HK-2 (cell line): ENCODE measurements at regions not wholly inside any gene's neighbourhood (a gene's known extent, or its start where the extent isn't known, plus 50 kb on each side); places are given as distances from the start of the nearest gene placed in this dataset.
"Not testable (repeated sequence)": the region's sequence is repeated elsewhere in the genome, so short reads cannot be mapped to it uniquely, and the experiment has no call there.

Experiments used
- DNase-seq: peaks from one replicate; pipeline ENCODE4 v3.0.0-alpha.2; 2018; ENCODE audit not compliant: unreplicated experiment

- DNase-seq = no peak
These were observed 52.2 kb downstream of the CALML3 start for GRCh38 chr10:5576780-5577624.

DNA sequence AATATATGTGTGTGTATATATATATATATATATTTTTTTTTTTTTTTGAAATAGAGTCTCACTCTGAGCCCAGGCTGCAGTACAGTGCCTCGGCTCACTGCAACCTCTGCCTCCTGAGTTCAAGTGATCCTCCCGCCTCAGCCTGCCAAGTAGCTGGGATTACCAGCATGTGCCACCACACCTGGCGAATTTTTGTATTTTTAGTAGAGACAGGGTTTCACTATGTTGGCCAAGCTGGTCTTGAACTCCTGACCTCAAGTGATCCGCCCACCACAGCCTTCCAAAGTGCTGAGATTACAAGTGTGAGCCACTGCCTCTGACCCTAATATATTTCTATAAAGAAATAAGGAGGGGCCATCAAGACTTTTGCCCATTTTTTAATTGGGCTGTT is 55.3 kb downstream of the CALML3 start:
- not testable (repeated sequence) for DNase-seq

DNA sequence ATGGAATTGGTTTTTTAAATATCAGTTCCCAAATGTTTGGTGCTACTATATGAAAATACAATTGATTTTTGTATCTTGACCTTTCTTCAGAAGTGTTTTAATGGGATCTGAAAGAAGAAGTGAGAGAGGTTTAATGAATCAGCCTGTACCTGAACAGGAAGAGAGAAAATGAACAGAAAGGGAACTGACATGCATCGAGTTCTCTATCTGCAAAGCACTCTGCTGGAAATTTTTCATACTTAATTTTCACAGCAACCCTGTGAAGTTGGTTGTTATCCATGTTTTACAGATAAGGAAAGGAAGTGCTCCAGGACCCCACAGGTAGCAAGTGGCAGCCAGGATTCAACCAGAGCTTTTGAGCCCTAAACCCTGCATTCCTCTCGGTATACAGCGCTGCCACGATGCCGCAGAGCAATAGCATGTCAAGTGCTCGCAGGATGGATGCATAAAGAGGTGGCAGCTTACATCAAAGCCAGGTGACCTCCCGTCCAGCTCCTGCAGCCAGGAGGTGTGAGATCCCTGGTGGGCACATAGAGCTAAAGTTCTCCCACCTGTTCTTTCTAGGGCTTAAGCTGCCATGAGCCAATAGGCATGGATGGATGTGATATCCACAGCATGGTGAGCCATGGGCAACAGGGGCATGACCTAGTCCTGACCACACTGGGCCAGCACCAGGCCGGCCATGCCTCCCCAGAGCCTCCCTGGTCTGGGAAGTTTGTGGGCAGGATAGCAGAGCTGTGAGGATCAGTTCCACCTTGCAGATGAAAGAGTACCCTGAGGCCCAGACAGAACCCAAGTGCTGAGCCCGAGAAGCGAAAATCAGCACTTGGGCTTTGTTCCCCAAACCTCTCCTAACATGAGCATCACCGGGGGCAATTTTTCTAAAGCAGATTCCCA is 57.2 kb downstream of the CALML3 start:
- no peak for DNase-seq

- DNase-seq = no peak
These were observed 58.0 kb downstream of the CALML3 start for GRCh38 chr10:5582736-5583135.

GRCh38 chr10:5583525-5584175 is 58.9 kb downstream of the CALML3 start:
- DNase-seq = peak; percentile 37

GRCh38 chr10:5584895-5585516 is 60.2 kb downstream of the CALML3 start:
- DNase-seq = peak; percentile 38

GRCh38 chr10:5585517-5586206 is 60.9 kb downstream of the CALML3 start:
- no peak for DNase-seq

DNA sequence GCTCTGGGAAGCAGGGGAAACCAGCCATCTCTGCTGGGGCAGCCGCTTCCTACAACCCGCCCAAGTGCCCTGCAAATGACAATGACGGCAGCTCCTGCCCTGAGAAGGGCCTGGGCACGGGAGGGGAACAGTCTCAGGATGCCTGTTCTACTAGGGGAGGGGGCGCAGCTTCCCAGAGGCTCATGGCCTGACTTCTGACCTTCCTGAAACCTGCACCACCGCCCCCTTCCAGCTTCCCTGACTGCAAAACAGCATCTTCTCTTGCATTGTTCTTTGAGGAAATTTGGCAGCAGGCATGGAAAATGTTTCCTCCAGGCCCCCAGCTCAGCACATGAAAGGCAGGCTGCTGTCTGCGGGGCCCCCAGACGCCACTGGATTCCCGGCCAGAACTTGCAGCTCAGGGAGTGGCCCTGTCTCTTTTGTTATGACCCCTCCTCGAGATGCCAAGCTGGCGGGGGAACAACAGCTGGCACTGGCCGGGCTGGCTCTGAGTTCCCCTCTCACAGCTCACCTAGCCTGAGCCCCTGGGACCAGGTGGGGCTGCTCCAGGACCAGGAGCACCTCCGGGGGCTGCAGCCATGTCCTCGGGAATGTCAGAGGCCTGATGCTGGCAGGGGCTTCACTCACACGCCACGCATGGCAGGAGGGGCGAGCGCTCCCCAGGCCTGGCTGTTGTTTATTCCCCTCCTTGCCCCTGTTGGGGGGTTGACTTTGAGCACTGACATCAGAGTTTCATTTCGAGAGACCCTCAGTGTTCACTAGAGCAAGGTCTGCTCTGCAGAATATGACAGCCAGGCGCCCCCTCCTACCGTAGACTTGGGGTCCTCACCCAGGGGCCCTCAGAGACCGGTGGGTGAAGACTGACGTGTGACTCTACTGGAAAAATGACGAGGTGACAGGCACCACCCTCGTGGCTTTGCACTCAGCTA is 62.7 kb downstream of the CALML3 start:
- DNase-seq = no peak

DNA sequence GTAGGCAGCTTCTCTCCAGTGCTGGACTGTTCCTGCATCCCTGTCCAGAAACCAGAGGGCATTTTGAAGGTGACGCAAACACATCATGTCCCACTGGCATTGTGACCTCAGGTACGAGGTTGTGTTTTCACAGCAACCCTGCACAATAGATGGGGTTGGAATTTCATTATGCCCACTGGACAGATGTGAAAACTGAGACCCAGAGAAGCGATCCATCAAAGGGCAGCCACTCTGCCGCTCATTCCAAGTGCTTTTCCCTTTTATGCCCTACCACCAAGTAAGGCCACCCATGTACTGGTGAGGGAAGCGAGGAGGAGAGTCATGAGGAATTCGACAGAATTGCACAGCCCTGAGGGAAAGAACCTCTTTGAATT is 63.3 kb downstream of the CALML3 start:
- no peak for DNase-seq

DNA sequence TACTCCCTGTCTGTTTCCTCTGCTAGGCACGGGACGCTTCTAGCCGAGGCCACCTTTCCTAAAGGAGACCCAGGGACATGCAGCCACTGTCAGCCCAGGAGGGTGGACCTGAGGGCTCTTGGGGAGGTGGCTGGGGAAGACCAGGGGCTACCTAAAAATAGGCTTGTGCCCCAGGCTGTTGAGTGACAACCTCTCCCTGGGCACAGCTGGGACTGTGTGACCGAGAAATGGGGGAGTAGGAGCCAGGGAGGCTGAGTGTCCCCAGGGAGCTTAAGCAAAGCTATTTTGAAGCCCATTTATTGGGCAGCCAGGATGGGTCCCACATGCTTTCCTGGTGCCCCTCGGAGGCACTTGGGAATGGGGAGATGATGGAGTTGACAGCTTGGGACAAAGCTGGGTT is 63.8 kb downstream of the CALML3 start:
- no peak for DNase-seq
